ENCODE measurements at regions not wholly inside any gene's neighbourhood (a gene's known extent, or its start where the extent isn't known, plus 50 kb on each side); places are given as distances from the start of the nearest gene placed in this dataset.

DNA sequence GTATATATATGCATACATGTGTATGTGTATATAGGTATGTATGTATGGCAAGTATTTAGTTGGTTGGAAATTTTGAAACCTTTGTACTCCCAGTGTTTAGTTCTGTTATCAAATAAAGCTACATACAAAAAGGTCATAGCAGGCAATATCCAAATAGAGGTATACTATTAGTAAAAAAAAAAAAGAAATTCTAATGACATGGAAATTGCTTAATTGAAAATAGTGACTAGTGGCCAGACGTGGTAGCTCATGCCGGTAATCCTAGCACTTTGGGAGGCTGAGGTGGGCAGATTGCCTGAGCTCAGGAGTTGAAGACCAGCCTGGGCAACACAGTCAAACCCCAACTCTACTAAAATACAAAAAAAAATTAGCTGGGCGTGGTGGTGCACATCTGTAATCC lies 351.6 kb upstream of the NR5A2 start:
- no peak overlapping the region for H3K9ac ChIP-seq (ENCODE audit: insufficient read depth, low read depth, low read length)
- intact Hi-C loops (cut with micrococcal nuclease; ENCODE audit: unreplicated experiment), result no loop called here
- H3K36me3 ChIP-seq (replicated peaks in 1 of 2; ENCODE audit: control insufficient read depth in 1 of 2, insufficient read depth in 2 of 2, low read length in 2 of 2), result no peaks in the 10 kb centered on the region
- no peak overlapping the region for H3K4me2 ChIP-seq (ENCODE audit: low read depth, low read length)
- H3K9me3 ChIP-seq (ENCODE audit: low read length), result no peaks in the 10 kb centered on the region
- H2AFZ ChIP-seq (ENCODE audit: low read length), result no peak overlapping the region
- FAIRE-seq, result no peak
- TF ChIP-seq, protein P1, sequence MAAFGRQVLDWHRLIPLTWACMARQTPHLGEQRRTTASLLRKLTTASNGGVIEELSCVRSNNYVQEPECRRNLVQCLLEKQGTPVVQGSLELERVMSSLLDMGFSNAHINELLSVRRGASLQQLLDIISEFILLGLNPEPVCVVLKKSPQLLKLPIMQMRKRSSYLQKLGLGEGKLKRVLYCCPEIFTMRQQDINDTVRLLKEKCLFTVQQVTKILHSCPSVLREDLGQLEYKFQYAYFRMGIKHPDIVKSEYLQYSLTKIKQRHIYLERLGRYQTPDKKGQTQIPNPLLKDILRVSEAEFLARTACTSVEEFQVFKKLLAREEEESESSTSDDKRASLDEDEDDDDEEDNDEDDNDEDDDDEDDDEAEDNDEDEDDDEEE (CRISPR knock-in tag; IDR thresholded peaks at IDR 0.05), result no peak
- TF ChIP-seq, protein P2, sequence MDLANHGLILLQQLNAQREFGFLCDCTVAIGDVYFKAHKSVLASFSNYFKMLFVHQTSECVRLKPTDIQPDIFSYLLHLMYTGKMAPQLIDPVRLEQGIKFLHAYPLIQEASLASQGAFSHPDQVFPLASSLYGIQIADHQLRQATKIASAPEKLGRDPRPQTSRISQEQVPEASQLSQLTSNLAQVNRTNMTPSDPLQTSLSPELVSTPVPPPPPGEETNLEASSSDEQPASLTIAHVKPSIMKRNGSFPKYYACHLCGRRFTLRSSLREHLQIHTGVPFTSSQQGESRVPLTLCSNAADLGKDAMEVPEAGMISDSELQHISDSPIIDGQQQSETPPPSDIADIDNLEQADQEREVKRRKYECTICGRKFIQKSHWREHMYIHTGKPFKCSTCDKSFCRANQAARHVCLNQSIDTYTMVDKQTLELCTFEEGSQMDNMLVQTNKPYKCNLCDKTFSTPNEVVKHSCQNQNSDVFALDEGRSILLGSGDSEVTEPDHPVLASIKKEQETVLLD (CRISPR knock-in tag; IDR thresholded peaks at IDR 0.05; ENCODE audit: low read depth), result no peak
- no peak for TF ChIP-seq HNF4A (CRISPR knock-in tag; IDR thresholded peaks at IDR 0.05)
- TF ChIP-seq, protein P3, sequence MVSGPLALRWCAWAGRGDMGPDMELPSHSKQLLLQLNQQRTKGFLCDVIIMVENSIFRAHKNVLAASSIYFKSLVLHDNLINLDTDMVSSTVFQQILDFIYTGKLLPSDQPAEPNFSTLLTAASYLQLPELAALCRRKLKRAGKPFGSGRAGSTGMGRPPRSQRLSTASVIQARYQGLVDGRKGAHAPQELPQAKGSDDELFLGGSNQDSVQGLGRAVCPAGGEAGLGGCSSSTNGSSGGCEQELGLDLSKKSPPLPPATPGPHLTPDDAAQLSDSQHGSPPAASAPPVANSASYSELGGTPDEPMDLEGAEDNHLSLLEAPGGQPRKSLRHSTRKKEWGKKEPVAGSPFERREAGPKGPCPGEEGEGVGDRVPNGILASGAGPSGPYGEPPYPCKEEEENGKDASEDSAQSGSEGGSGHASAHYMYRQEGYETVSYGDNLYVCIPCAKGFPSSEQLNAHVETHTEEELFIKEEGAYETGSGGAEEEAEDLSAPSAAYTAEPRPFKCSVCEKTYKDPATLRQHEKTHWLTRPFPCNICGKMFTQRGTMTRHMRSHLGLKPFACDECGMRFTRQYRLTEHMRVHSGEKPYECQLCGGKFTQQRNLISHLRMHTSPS (CRISPR knock-in tag; IDR thresholded peaks at IDR 0.05; ENCODE audit: low read depth), result no peak
- H4K20me1 ChIP-seq (ENCODE audit: insufficient read depth, low read length), result no peaks in the 10 kb centered on the region
- no peak overlapping the region for H3K27ac ChIP-seq (ENCODE audit: extremely low read length, insufficient read depth, low read length)
- ATAC-seq, result no peak
- BruUV-seq (replicated peaks), result no TSS peak
- no peak overlapping the region for H3K4me3 ChIP-seq (replicated peaks in 1 of 3; ENCODE audit: insufficient read depth in 1 of 3, low read depth in 2 of 3, low read length in 3 of 3)
- no peaks in the 10 kb centered on the region for H3K79me2 ChIP-seq (ENCODE audit: insufficient read depth, low read length)
- H3K4me1 ChIP-seq (ENCODE audit: insufficient read depth, low read length), result no peaks in the 10 kb centered on the region
- WGBS (ENCODE audit: low lambda C conversion rate), result 17% methylated on average over 3 of the region's 3 CpGs
- no peaks in the 10 kb centered on the region for H3K27me3 ChIP-seq (ENCODE audit: control insufficient read depth in 1 of 2, insufficient read depth in 2 of 2, low read length in 2 of 2)
- POLR2A ChIA-PET, result no interaction called here
- DNase-seq (ENCODE audit: low spot score), result no peak
- CTCF ChIA-PET (ENCODE audit: low intra/inter-chr PET ratio, low total read pairs), result no interaction called here
- in situ Hi-C loops (cut with HindIII; ENCODE audit: extremely low pct_ligation_motif_present, low pct_unique_long_range_greater_than_20kb), result loop anchor here (25.0 kb wide), 1 partner anchor 586 kb away; no protein-coding TSS in a partner anchor
